ENCODE measurements at regions not wholly inside any gene's neighbourhood (a gene's known extent, or its start where the extent isn't known, plus 50 kb on each side); places are given as distances from the start of the nearest gene placed in this dataset.
"Not testable (repeated sequence)": the region's sequence is repeated elsewhere in the genome, so short reads cannot be mapped to it uniquely, and the experiment has no call there.

GRCh38 chr18:14945984-14946383 lies 198.0 kb downstream of the ANKRD30B start:
- Histone ChIP-seq H3K79me2 (ENCODE audit: insufficient read depth, low read length) (no peaks in the 10 kb centered on the region), H2AFZ (ENCODE audit: low read length) (no peak overlapping the region), H3K9me3 (ENCODE audit: low read length) (no peaks in the 10 kb centered on the region), H3K27ac (ENCODE audit: extremely low read length, insufficient read depth, low read length) (no peak overlapping the region), H3K27me3 (ENCODE audit: control insufficient read depth in 1 of 2, insufficient read depth in 2 of 2, low read length in 2 of 2) (no peaks in the 10 kb centered on the region), H3K4me1 (ENCODE audit: insufficient read depth, low read length) (no peaks in the 10 kb centered on the region), H3K4me3 (replicated peaks in 1 of 3; ENCODE audit: insufficient read depth in 1 of 3, low read depth in 2 of 3, low read length in 3 of 3) (no peak overlapping the region), H4K20me1 (ENCODE audit: insufficient read depth, low read length) (no peaks in the 10 kb centered on the region), H3K9ac (ENCODE audit: insufficient read depth, low read depth, low read length) (no peak overlapping the region), H3K36me3 (replicated peaks in 1 of 2; ENCODE audit: control insufficient read depth in 1 of 2, insufficient read depth in 2 of 2, low read length in 2 of 2) (no peaks in the 10 kb centered on the region), H3K4me2 (ENCODE audit: low read depth, low read length) (no peak overlapping the region)
- FAIRE-seq (no peak), DNase-seq (ENCODE audit: low spot score) (no peak), ATAC-seq (no peak)
- intact Hi-C loops (cut with micrococcal nuclease; ENCODE audit: unreplicated experiment), result no loop called here
- TF ChIP-seq REPIN1 (CRISPR knock-in tag; IDR thresholded peaks at IDR 0.05; ENCODE audit: borderline replicate concordance, low read depth) (no peak), TBL1XR1 (IDR thresholded peaks at IDR 0.05; ENCODE audit: borderline replicate concordance, low read length, partially characterized antibody) (no peak), NFE2 (CRISPR knock-in tag; IDR thresholded peaks at IDR 0.05) (no peak), ASH2L (IDR thresholded peaks at IDR 0.05; ENCODE audit: insufficient read length, low read depth, low read length) (no peak), SAP130 (CRISPR knock-in tag; IDR thresholded peaks at IDR 0.05; ENCODE audit: low read depth) (no peak)
- ChIA-PET CTCF (ENCODE audit: low intra/inter-chr PET ratio, low total read pairs) (no interaction called here), POLR2A (no interaction called here)
- in situ Hi-C loops (cut with HindIII; ENCODE audit: extremely low pct_ligation_motif_present, low pct_unique_long_range_greater_than_20kb), result no loop called here
- BruUV-seq (replicated peaks), result no TSS peak
- WGBS (ENCODE audit: low lambda C conversion rate), result 6% methylated on average over 6 of the region's 7 CpGs

GRCh38 chr18:14946741-14947470 lies 198.9 kb downstream of the ANKRD30B start:
- H4K20me1 ChIP-seq (ENCODE audit: insufficient read depth, low read length); H3K9ac ChIP-seq (ENCODE audit: insufficient read depth, low read depth, low read length); ATAC-seq; BruUV-seq (replicated peaks); H3K4me2 ChIP-seq (ENCODE audit: low read depth, low read length); H3K79me2 ChIP-seq (ENCODE audit: insufficient read depth, low read length); H3K4me3 ChIP-seq (replicated peaks in 1 of 3; ENCODE audit: insufficient read depth in 1 of 3, low read depth in 2 of 3, low read length in 3 of 3); H3K27me3 ChIP-seq (ENCODE audit: control insufficient read depth in 1 of 2, insufficient read depth in 2 of 2, low read length in 2 of 2); in situ Hi-C loops (cut with HindIII; ENCODE audit: extremely low pct_ligation_motif_present, low pct_unique_long_range_greater_than_20kb); H3K27ac ChIP-seq (ENCODE audit: extremely low read length, insufficient read depth, low read length); H3K9me3 ChIP-seq (ENCODE audit: low read length); H3K4me1 ChIP-seq (ENCODE audit: insufficient read depth, low read length); H3K36me3 ChIP-seq (replicated peaks in 1 of 2; ENCODE audit: control insufficient read depth in 1 of 2, insufficient read depth in 2 of 2, low read length in 2 of 2); POLR2A ChIA-PET; FAIRE-seq; CTCF ChIA-PET (ENCODE audit: low intra/inter-chr PET ratio, low total read pairs); DNase-seq (ENCODE audit: low spot score); intact Hi-C loops (cut with micrococcal nuclease; ENCODE audit: unreplicated experiment); H2AFZ ChIP-seq (ENCODE audit: low read length): not testable (repeated sequence)
- 15% methylated on average over 7 of the region's 7 CpGs for WGBS (ENCODE audit: low lambda C conversion rate)
